ENCODE measurements at regions not wholly inside any gene's neighbourhood (a gene's known extent, or its start where the extent isn't known, plus 50 kb on each side); places are given as distances from the start of the nearest gene placed in this dataset.

DNA sequence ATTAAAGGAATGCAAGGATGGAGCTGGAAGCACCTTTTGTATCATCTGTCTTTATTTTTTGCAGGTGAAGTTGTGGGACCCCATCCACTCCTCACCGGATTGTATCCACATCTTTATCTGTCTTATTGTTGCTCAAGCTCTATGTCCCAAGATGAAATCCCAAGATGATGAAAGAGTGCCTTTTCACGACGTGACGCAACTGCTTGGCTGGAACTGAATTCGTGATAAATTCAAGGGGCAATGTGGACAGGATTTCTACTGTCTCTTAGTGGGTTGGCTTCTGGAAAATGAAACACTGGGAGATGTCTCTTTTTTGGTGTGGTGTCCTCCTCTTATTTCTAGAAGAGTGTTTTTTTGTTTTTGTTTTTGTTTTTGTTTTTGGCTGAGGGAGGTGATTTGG is 650.1 kb upstream of the TSPY4 start:
- TF ChIP-seq, protein P1, sequence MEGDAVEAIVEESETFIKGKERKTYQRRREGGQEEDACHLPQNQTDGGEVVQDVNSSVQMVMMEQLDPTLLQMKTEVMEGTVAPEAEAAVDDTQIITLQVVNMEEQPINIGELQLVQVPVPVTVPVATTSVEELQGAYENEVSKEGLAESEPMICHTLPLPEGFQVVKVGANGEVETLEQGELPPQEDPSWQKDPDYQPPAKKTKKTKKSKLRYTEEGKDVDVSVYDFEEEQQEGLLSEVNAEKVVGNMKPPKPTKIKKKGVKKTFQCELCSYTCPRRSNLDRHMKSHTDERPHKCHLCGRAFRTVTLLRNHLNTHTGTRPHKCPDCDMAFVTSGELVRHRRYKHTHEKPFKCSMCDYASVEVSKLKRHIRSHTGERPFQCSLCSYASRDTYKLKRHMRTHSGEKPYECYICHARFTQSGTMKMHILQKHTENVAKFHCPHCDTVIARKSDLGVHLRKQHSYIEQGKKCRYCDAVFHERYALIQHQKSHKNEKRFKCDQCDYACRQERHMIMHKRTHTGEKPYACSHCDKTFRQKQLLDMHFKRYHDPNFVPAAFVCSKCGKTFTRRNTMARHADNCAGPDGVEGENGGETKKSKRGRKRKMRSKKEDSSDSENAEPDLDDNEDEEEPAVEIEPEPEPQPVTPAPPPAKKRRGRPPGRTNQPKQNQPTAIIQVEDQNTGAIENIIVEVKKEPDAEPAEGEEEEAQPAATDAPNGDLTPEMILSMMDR (IDR thresholded peaks at IDR 0.05), result no peak
- no peak for TF ChIP-seq POLR2A (IDR thresholded peaks at IDR 0.05)
- no peak for TF ChIP-seq EP300 (IDR thresholded peaks at IDR 0.05)

All from sigmoid colon (tissue), 4 donors.